Kidney (tissue), 13 donors: ENCODE measurements at regions not wholly inside any gene's neighbourhood (a gene's known extent, or its start where the extent isn't known, plus 50 kb on each side); places are given as distances from the start of the nearest gene placed in this dataset.

Experiments used
- DNase-seq, 5 donors: peaks; one replicate each; pipeline ENCODE4 v3.0.0-alpha.2; 2013 to 2020
- FAIRE-seq: peaks from 2 replicates; lab custom pipeline; 2012; peaks lifted over from hg19 to GRCh38; lab: Jason Lieb, UNC
- H3K27ac ChIP-seq, 2 donors: one replicate each; pipeline ENCODE4 v1.7.0; 2013; ENCODE audit warnings: low read depth in 2 of 2, low read length in 2 of 2, inconsistent platforms in 1 of 2
- H3K27me3 ChIP-seq: one replicate; pipeline ENCODE4 v1.7.1; 2013; ENCODE audit warnings: low read length, inconsistent platforms; ENCODE audit not compliant: control insufficient read depth, insufficient read depth
- H3K36me3 ChIP-seq, 3 donors: one replicate each; pipeline versions ENCODE4 v1.7.0 to v1.7.1; 2013; ENCODE audit warnings: low read length in 3 of 3, control low read depth in 1 of 3, inconsistent platforms in 1 of 3; ENCODE audit not compliant: insufficient read depth in 3 of 3, control insufficient read depth in 2 of 3
- H3K4me1 ChIP-seq, 3 donors: one replicate each; pipeline versions ENCODE4 v1.7.0 to v1.7.1; 2013; ENCODE audit warnings: low read length in 3 of 3, inconsistent platforms in 1 of 3, low read depth in 1 of 3; ENCODE audit not compliant: control insufficient read depth in 2 of 3, insufficient read depth in 2 of 3
- H3K4me3 ChIP-seq, 3 donors: one replicate each; pipeline versions ENCODE4 v1.7.0 to v1.8.1; 2013; ENCODE audit warnings: low read length in 3 of 3, control low read depth in 1 of 3, inconsistent platforms in 1 of 3
- H3K9ac ChIP-seq, 3 donors: one replicate each; pipeline versions ENCODE4 v1.7.0 to v1.7.1; 2013; ENCODE audit warnings: low read length in 3 of 3, control low read depth in 1 of 3, inconsistent platforms in 1 of 3
- H3K9me3 ChIP-seq, 3 donors: one replicate each; pipeline versions ENCODE4 v1.7.0 to v1.7.1; 2013; ENCODE audit warnings: low read length in 3 of 3, control low read depth in 1 of 3, inconsistent platforms in 1 of 3; ENCODE audit not compliant: control insufficient read depth in 2 of 3, insufficient read depth in 1 of 3
- intact Hi-C: fragments of 100-400 bp; cut with DNase I; formaldehyde crosslinking; loops from one replicate; pipeline ENCODE4 v1.11.1; 2022
- TF ChIP-seq, protein P1 (sequence below): IDR thresholded peaks from 3 replicates; pipeline ENCODE4 v1.5.1; 2012; ENCODE audit warnings: mild to moderate bottlenecking, moderate library complexity, borderline replicate concordance; ENCODE audit not compliant: insufficient read depth; ENCODE audit errors: extremely low read depth
- donor health status: control.
- donor health status: control.
- donor health status: control.
- donor health status: control.
- donor health status: control.
- donor health status: DM: yes; HTN: yes; CAD: no.
- donor health status: Normal renal cell carcinoma (clear cell type).

DNA sequence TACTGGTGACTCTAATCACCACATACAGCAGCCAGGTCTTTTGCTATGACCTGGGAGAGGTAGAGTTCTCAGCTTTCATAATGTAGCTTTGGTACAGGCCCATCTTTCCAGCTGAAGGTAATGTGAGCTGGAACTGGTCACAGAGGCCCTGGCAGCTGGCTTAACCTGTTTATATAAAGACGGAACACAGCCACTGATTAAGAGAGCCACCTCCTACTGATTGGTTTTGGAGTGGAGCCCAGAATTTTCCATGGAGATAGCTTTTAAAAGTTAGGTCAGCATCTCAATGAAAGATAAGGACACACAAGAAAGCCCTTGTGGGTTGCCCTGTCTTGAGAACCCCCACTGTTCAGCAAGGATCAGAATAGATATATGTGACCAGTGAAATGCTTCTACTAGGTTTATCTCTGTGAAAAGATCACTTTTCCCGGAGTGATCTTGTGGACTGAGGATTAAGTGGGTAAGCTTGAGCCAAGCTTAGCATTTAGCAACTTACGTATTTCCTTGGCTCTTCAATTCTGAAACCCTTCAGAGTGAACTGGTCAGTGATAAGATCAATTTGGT lies 213.7 kb upstream of the CITED2 start:
- Histone ChIP-seq H3K9me3 (no peaks in the 10 kb centered on the region), H3K27me3 (no peaks in the 10 kb centered on the region), H3K36me3 (no peaks in the 10 kb centered on the region), H3K4me1 (peaks cover 6 to 40% (median 14%) of the 10 kb centered on the region in 3 donors), H3K9ac (no peak overlapping the region), H3K27ac (peak overlapping the region; percentile 71 to 85), H3K4me3 (no peak overlapping the region)
- intact Hi-C loops: no loop called here
- TF ChIP-seq, protein P1, sequence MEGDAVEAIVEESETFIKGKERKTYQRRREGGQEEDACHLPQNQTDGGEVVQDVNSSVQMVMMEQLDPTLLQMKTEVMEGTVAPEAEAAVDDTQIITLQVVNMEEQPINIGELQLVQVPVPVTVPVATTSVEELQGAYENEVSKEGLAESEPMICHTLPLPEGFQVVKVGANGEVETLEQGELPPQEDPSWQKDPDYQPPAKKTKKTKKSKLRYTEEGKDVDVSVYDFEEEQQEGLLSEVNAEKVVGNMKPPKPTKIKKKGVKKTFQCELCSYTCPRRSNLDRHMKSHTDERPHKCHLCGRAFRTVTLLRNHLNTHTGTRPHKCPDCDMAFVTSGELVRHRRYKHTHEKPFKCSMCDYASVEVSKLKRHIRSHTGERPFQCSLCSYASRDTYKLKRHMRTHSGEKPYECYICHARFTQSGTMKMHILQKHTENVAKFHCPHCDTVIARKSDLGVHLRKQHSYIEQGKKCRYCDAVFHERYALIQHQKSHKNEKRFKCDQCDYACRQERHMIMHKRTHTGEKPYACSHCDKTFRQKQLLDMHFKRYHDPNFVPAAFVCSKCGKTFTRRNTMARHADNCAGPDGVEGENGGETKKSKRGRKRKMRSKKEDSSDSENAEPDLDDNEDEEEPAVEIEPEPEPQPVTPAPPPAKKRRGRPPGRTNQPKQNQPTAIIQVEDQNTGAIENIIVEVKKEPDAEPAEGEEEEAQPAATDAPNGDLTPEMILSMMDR: no peak
- FAIRE-seq: no peak
- DNase-seq: peak in 3 of 5 donors; percentile 46 to 79 (median 78)

DNA sequence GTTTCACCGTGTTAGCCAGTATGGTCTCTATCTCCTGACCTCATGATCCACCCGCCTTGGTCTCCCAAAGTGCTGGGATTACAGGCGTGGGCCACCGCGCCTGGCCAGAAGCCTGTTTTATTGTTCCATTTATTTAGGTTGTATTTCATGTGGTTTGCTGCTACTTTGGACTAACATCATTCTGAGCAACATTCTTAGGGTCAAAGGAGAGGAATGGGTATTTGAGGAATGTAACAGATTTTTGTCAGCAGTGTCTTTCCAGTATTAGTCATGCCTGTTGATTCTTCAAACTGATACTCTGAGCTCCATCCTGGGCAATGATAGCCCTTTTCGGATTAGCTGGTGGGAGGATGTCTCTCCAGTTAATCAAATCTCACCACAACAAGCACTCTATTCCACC lies 213.0 kb upstream of the CITED2 start:
- Histone ChIP-seq H3K9me3 (no peaks in the 10 kb centered on the region), H3K9ac (no peak overlapping the region), H3K27me3 (no peaks in the 10 kb centered on the region), H3K36me3 (no peaks in the 10 kb centered on the region), H3K4me3 (no peak overlapping the region), H3K4me1 (peaks cover 6 to 41% (median 14%) of the 10 kb centered on the region in 3 donors), H3K27ac (peak overlapping the region; percentile 71 to 85)
- peak in 1 of 5 donors; percentile 65 for DNase-seq
- TF ChIP-seq, protein P1: no peak
- no peak for FAIRE-seq
- intact Hi-C loops: no loop called here

- no peaks in the 10 kb centered on the region for H3K9me3 ChIP-seq
- FAIRE-seq (no peak), DNase-seq (no peak)
- H3K9ac ChIP-seq: no peak overlapping the region
- peak overlapping the region in 1 of 2 donors; percentile 2 for H3K27ac ChIP-seq
- H3K4me3 ChIP-seq: no peak overlapping the region
- TF ChIP-seq, protein P1: no peak
- H3K36me3 ChIP-seq: no peaks in the 10 kb centered on the region
- no peaks in the 10 kb centered on the region for H3K27me3 ChIP-seq
- intact Hi-C loops: no loop called here
- peaks cover 6 to 41% (median 11%) of the 10 kb centered on the region in 3 donors for H3K4me1 ChIP-seq
These were observed 211.8 kb upstream of the CITED2 start for GRCh38 chr6:139586273-139586672.

DNA sequence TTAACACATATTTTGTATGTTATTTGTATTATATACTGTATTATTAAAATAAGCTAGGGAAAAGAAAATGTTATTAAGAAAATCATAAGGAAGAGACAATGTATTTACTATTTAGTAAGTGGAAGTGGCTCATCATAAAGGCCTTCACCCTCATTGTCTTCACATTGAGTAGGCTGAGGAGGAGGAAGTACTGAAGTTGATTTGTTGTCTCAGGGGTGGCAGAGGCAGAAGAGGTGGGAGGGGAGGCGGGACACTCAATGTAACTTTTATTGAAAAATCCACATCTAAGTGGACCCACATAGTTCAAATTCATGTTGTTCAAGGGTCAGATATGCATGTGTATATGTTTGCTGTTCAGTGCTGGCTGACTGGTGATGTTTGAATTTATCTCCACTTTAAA lies 210.2 kb upstream of the CITED2 start:
- H3K4me3 ChIP-seq: no peak overlapping the region
- H3K9me3 ChIP-seq: no peaks in the 10 kb centered on the region
- intact Hi-C loops: no loop called here
- no peak overlapping the region for H3K9ac ChIP-seq
- DNase-seq (no peak), FAIRE-seq (no peak)
- TF ChIP-seq, protein P1: no peak
- peaks cover 6 to 33% (median 11%) of the 10 kb centered on the region in 3 donors for H3K4me1 ChIP-seq
- no peaks in the 10 kb centered on the region for H3K27me3 ChIP-seq
- H3K36me3 ChIP-seq: no peaks in the 10 kb centered on the region
- H3K27ac ChIP-seq: no peak overlapping the region
